ENCODE measurements at regions not wholly inside any gene's neighbourhood (a gene's known extent, or its start where the extent isn't known, plus 50 kb on each side); places are given as distances from the start of the nearest gene placed in this dataset.
"Not testable (repeated sequence)": the region's sequence is repeated elsewhere in the genome, so short reads cannot be mapped to it uniquely, and the experiment has no call there.

- in situ Hi-C loops (cut with MboI) (no loop called here), intact Hi-C loops (cut with micrococcal nuclease) (no loop called here)
- Histone ChIP-seq H3K79me2 (ENCODE audit: control insufficient read depth, insufficient read depth, low read length) (no peaks in the 10 kb centered on the region), H4K20me1 (replicated peaks; ENCODE audit: control insufficient read depth, insufficient read depth, low read length) (no peaks in the 10 kb centered on the region; the same call in 1 of the 2 replicates), H3K4me1 (replicated peaks in 1 of 2; ENCODE audit: control insufficient read depth in 2 of 2, insufficient read depth in 2 of 2, low read length in 2 of 2) (no peaks in the 10 kb centered on the region), H3K27ac (ENCODE audit: extremely low read depth, low read depth, low read length) (no peak overlapping the region), H3K9me3 (replicated peaks; ENCODE audit: control insufficient read depth, insufficient read depth, low read depth, low read length) (no peaks in the 10 kb centered on the region), H3K4me3 (no peak overlapping the region), H3K27me3 (ENCODE audit: control insufficient read depth in 2 of 2, insufficient read depth in 2 of 2, low read length in 2 of 2) (peaks cover 0 to 17% of the 10 kb centered on the region in 2 experiments; a peak in 2 of 5 replicates), H3K4me2 (ENCODE audit: insufficient read depth, low read length) (no peak overlapping the region), H3K9me1 (ENCODE audit: control insufficient read depth, insufficient read depth, low read length) (no peaks in the 10 kb centered on the region), H3K36me3 (ENCODE audit: control insufficient read depth, insufficient read depth, low read length) (no peaks in the 10 kb centered on the region), H2AFZ (ENCODE audit: low read depth, low read length) (no peak overlapping the region), H3K9ac (ENCODE audit: insufficient read depth in 1 of 2, low read depth in 2 of 2, low read length in 2 of 2) (no peak overlapping the region)
- ChIA-PET CTCF (ENCODE audit: low intra/inter-chr PET ratio) (no interaction called here), POLR2A (no interaction called here)
- ATAC-seq (no peak), DNase-seq (ENCODE audit: extremely low read depth in 1 of 4, low spot score in 3 of 4) (no peak), FAIRE-seq (no peak)
- no peak for TF ChIP-seq CREB1 (IDR thresholded peaks at IDR 0.05)
- no peak for TF ChIP-seq CREB1 (CRISPR knock-in tag; IDR thresholded peaks at IDR 0.05)
- TF ChIP-seq ZNF644 (tag; IDR thresholded peaks at IDR 0.05; ENCODE audit: low read depth): no peak
- no peak for TF ChIP-seq ETS2 (tag; IDR thresholded peaks at IDR 0.05; ENCODE audit: borderline replicate concordance, poor library complexity, severe bottlenecking)
- TF ChIP-seq CREM (IDR thresholded peaks at IDR 0.05; ENCODE audit: low read depth): no peak
- no peak for TF ChIP-seq BMI1 (IDR thresholded peaks at IDR 0.05; ENCODE audit: low read length)
- TF ChIP-seq MAFK (IDR thresholded peaks at IDR 0.05; ENCODE audit: low read length): no peak
- TF ChIP-seq HDAC2 (IDR thresholded peaks at IDR 0.05): no peak
- no peak for TF ChIP-seq TCF7 (IDR thresholded peaks at IDR 0.05; ENCODE audit: borderline replicate concordance)
- TF ChIP-seq TBP (optimal IDR thresholded peaks at IDR 0.05; ENCODE audit: low read depth, low read length): no peak
- no peak for TF ChIP-seq RAD51 (IDR thresholded peaks at IDR 0.05; ENCODE audit: borderline replicate concordance, low read depth)
- no peak for TF ChIP-seq ZNF696 (CRISPR knock-in tag; conservative IDR thresholded peaks at IDR 0.05)
- TF ChIP-seq FIP1L1 (IDR thresholded peaks at IDR 0.05; ENCODE audit: low read depth, low read length, poor library complexity, severe bottlenecking): no peak
- no peak for TF ChIP-seq FUS (optimal IDR thresholded peaks at IDR 0.05; ENCODE audit: low read depth, low read length)
- no peak for TF ChIP-seq TCFL5 (CRISPR knock-in tag; conservative IDR thresholded peaks at IDR 0.05)
- TF ChIP-seq CBX5 (IDR thresholded peaks at IDR 0.05; ENCODE audit: borderline replicate concordance, low read depth): no peak
- no peak for TF ChIP-seq TRIM25 (IDR thresholded peaks at IDR 0.05; ENCODE audit: borderline replicate concordance)
- WGBS (ENCODE audit: insufficient coverage, low coverage, missing lambda C conversion rate): 0% methylated on average over 2 of the region's 2 CpGs
- BruUV-seq (replicated peaks): no TSS peak
These were observed 177.5 kb upstream of the E2F8 start for GRCh38 chr11:19418221-19418620.

GRCh38 chr11:19412070-19412469 lies 171.3 kb upstream of the E2F8 start:
- not testable (repeated sequence) for BruUV-seq (replicated peaks)
- POLR2A ChIA-PET: interaction anchor here (1.0 to 1.3 kb wide), 2 partner anchors 9 to 35 kb away, joined by 3 to 4 read pairs; no protein-coding TSS in a partner anchor

More at GRCh38 chr11:19412070-19412469, 171.3 kb upstream of the E2F8 start:
- intact Hi-C loops (cut with micrococcal nuclease); H3K9me3 ChIP-seq (replicated peaks; ENCODE audit: control insufficient read depth, insufficient read depth, low read depth, low read length); H3K4me2 ChIP-seq (ENCODE audit: insufficient read depth, low read length); FAIRE-seq; H3K9me1 ChIP-seq (ENCODE audit: control insufficient read depth, insufficient read depth, low read length); in situ Hi-C loops (cut with MboI); CTCF ChIA-PET (ENCODE audit: low intra/inter-chr PET ratio); H4K20me1 ChIP-seq (replicated peaks; ENCODE audit: control insufficient read depth, insufficient read depth, low read length); H3K4me3 ChIP-seq; H3K79me2 ChIP-seq (ENCODE audit: control insufficient read depth, insufficient read depth, low read length); DNase-seq (ENCODE audit: extremely low read depth in 1 of 4, low spot score in 3 of 4); H3K27ac ChIP-seq (ENCODE audit: extremely low read depth, low read depth, low read length); H3K36me3 ChIP-seq (ENCODE audit: control insufficient read depth, insufficient read depth, low read length); H3K9ac ChIP-seq (ENCODE audit: insufficient read depth in 1 of 2, low read depth in 2 of 2, low read length in 2 of 2); H2AFZ ChIP-seq (ENCODE audit: low read depth, low read length); ATAC-seq; H3K4me1 ChIP-seq (replicated peaks in 1 of 2; ENCODE audit: control insufficient read depth in 2 of 2, insufficient read depth in 2 of 2, low read length in 2 of 2): not testable (repeated sequence)
- peaks cover 6 to 21% of the 10 kb centered on the region in 2 experiments; a peak in 4 of 5 replicates for H3K27me3 ChIP-seq (ENCODE audit: control insufficient read depth in 2 of 2, insufficient read depth in 2 of 2, low read length in 2 of 2)
- 0% methylated on average over 3 of the region's 3 CpGs for WGBS (ENCODE audit: insufficient coverage, low coverage, missing lambda C conversion rate)
